ENCODE measurements at regions not wholly inside any gene's neighbourhood (a gene's known extent, or its start where the extent isn't known, plus 50 kb on each side); places are given as distances from the start of the nearest gene placed in this dataset.
A peak's percentile ranks its signal among the peaks of the same experiment; 100 is the strongest.

- TF ChIP-seq ZBTB33 (CRISPR knock-in tag; IDR thresholded peaks at IDR 0.05) (no peak), ZBTB14 (CRISPR knock-in tag; IDR thresholded peaks at IDR 0.05) (no peak), IRF1 (CRISPR knock-in tag; IDR thresholded peaks at IDR 0.05; ENCODE audit: low read depth) (no peak), ZNF510 (CRISPR knock-in tag; IDR thresholded peaks at IDR 0.05; ENCODE audit: low read depth) (no peak), ZSCAN29 (CRISPR knock-in tag; conservative IDR thresholded peaks at IDR 0.05) (no peak), ZNF589 (CRISPR knock-in tag; conservative IDR thresholded peaks at IDR 0.05) (no peak), ZNF430 (CRISPR knock-in tag; IDR thresholded peaks at IDR 0.05) (no peak), SNAPC4 (CRISPR knock-in tag; IDR thresholded peaks at IDR 0.05) (no peak), MBD4 (IDR thresholded peaks at IDR 0.05; ENCODE audit: borderline replicate concordance, low read length) (no peak), RARG (CRISPR knock-in tag; IDR thresholded peaks at IDR 0.05; ENCODE audit: low read depth) (no peak), ZNF335 (CRISPR knock-in tag; IDR thresholded peaks at IDR 0.05) (no peak), ZNF574 (CRISPR knock-in tag; IDR thresholded peaks at IDR 0.05) (peak; percentile 28; the same call in 1 of the 2 replicates), ZFP36L1 (CRISPR knock-in tag; IDR thresholded peaks at IDR 0.05) (no peak), NR3C1 (CRISPR knock-in tag; IDR thresholded peaks at IDR 0.05) (no peak), AGO1 (IDR thresholded peaks at IDR 0.05; ENCODE audit: low read depth, low read length, poor library complexity, severe bottlenecking) (no peak)
Measured at GRCh38 chr1:29471487-29472313, 235.4 kb downstream of the PTPRU start (continued).
